Esophagus muscularis mucosa (tissue), 4 donors: ENCODE measurements at regions not wholly inside any gene's neighbourhood (a gene's known extent, or its start where the extent isn't known, plus 50 kb on each side); places are given as distances from the start of the nearest gene placed in this dataset.

Experiments used
- DNase-seq: peaks from one replicate; pipeline ENCODE4 v3.0.0-alpha.2; 2017; ENCODE audit errors: extremely low spot score
- H3K27ac ChIP-seq, 4 donors: fragments of 200-600 bp; sonication (generic); replicated peaks in 1 of 4; 1 replicate in 3 of 4; 2 replicates in 1 of 4; pipeline ENCODE4 v1.5.1; 2016 to 2019; ENCODE audit warnings: mild to moderate bottlenecking in 1 of 4
- H3K27me3 ChIP-seq, 4 donors: fragments of 200-600 bp; sonication (generic); one replicate each; pipeline versions ENCODE4 v1.5.1 to v1.6.0; 2016 to 2019
- H3K36me3 ChIP-seq, 4 donors: fragments of 200-600 bp; sonication (generic); one replicate each; pipeline ENCODE4 v1.5.1; 2016 to 2019
- H3K4me1 ChIP-seq, 4 donors: fragments of 200-600 bp; sonication (generic); one replicate each; pipeline ENCODE4 v1.5.1; 2016 to 2019
- H3K4me3 ChIP-seq, 4 donors: fragments of 200-600 bp; sonication (generic); 1 replicate in 2 of 4; 2 replicates in 2 of 4; pipeline ENCODE4 v1.5.1; 2016 to 2019; ENCODE audit warnings: mild to moderate bottlenecking in 4 of 4, moderate library complexity in 1 of 4
- H3K9me3 ChIP-seq, 4 donors: fragments of 200-600 bp; sonication (generic); 1 replicate in 3 of 4; 2 replicates in 1 of 4; pipeline ENCODE4 v1.5.1; 2016 to 2019
- CTCF ChIP-seq, 3 experiments: fragments of 200-600 bp in 2 of 3; fragments of 450-650 bp in 1 of 3; sonication (generic) in 2 of 3; IDR thresholded peaks; one replicate each; pipeline ENCODE4 v1.5.1; 2017 to 2019; ENCODE audit warnings: antibody characterized with exemption in 3 of 3, mild to moderate bottlenecking in 2 of 3, moderate library complexity in 1 of 3
- EP300 ChIP-seq: sonication (generic); formaldehyde crosslinking; IDR thresholded peaks from one replicate; pipeline ENCODE4 v1.6.1; 2017; ENCODE audit warnings: antibody characterized with exemption
- POLR2A ChIP-seq: fragments of 450-650 bp; IDR thresholded peaks from one replicate; pipeline ENCODE4 v1.6.1; 2017; ENCODE audit warnings: antibody characterized with exemption, moderate library complexity, mild to moderate bottlenecking, low read depth
- POLR2AphosphoS5 ChIP-seq, 2 donors: sonication (generic); formaldehyde crosslinking; IDR thresholded peaks; one replicate each; pipeline ENCODE4 v1.6.1; 2017; ENCODE audit warnings: antibody characterized with exemption in 2 of 2
- WGBS: methylation state at CpG from one replicate; pipeline ENCODE4 v1.1.5; 2018; 5-methylcytosine and 5-hydroxymethylcytosine counted together
- intact Hi-C: fragments of 100-400 bp; cut with DNase I; formaldehyde crosslinking; loops from one replicate; pipeline ENCODE4 v1.15.1; 2023

- no peak overlapping the region for H3K4me3 ChIP-seq
- no peaks in the 10 kb centered on the region for H3K9me3 ChIP-seq
- no peak for DNase-seq
- H3K4me1 ChIP-seq = peaks cover 13 to 25% (median 16%) of the 10 kb centered on the region in 4 donors
- WGBS = 90% methylated on average over 5 of the region's 5 CpGs
- intact Hi-C loops = no loop called here
- TF ChIP-seq CTCF (IDR thresholded peaks at IDR 0.05) (no peak), POLR2AphosphoS5 (IDR thresholded peaks at IDR 0.05) (no peak), POLR2A (no peak), EP300 (no peak)
- H3K27me3 ChIP-seq = peaks cover 0 to 3% (median 0%) of the 10 kb centered on the region in 4 donors
- no peaks in the 10 kb centered on the region for H3K36me3 ChIP-seq
- H3K27ac ChIP-seq = no peak overlapping the region
These were observed 247.3 kb upstream of the BLID start for GRCh38 chr11:122363296-122363695.

GRCh38 chr11:122362381-122362780, 246.4 kb upstream of the BLID start:
- no peak overlapping the region for H3K27ac ChIP-seq
- peaks cover 5 to 16% (median 8%) of the 10 kb centered on the region in 4 donors for H3K4me1 ChIP-seq
- no peak for DNase-seq
- no peak overlapping the region for H3K4me3 ChIP-seq
- no peaks in the 10 kb centered on the region for H3K9me3 ChIP-seq
- intact Hi-C loops = no loop called here
- TF ChIP-seq POLR2A = no peak
- no peak for TF ChIP-seq EP300
- TF ChIP-seq POLR2AphosphoS5 (IDR thresholded peaks at IDR 0.05) = no peak
- no peak for TF ChIP-seq CTCF (IDR thresholded peaks at IDR 0.05)
- H3K36me3 ChIP-seq = no peaks in the 10 kb centered on the region
- WGBS = 100% methylated on average over 2 of the region's 2 CpGs
- peaks cover 0 to 3% (median 0%) of the 10 kb centered on the region in 4 donors for H3K27me3 ChIP-seq

GRCh38 chr11:122360875-122361274, 244.9 kb upstream of the BLID start:
- intact Hi-C loops = no loop called here
- Histone ChIP-seq H3K9me3 (no peaks in the 10 kb centered on the region), H3K27ac (no peak overlapping the region), H3K4me3 (no peak overlapping the region), H3K36me3 (no peaks in the 10 kb centered on the region), H3K27me3 (peaks cover 0 to 3% (median 0%) of the 10 kb centered on the region in 4 donors), H3K4me1 (peaks cover 0 to 7% (median 4%) of the 10 kb centered on the region in 4 donors)
- TF ChIP-seq EP300 = no peak
- peak in 1 of 3 experiments; percentile 10 for TF ChIP-seq CTCF (IDR thresholded peaks at IDR 0.05)
- WGBS = 95% methylated on average over 4 of the region's 4 CpGs
- no peak for DNase-seq

GRCh38 chr11:122359081-122359571, 243.1 kb upstream of the BLID start:
- Histone ChIP-seq H3K36me3 (no peaks in the 10 kb centered on the region), H3K9me3 (no peaks in the 10 kb centered on the region), H3K4me3 (no peak overlapping the region), H3K27me3 (peaks cover 0 to 3% (median 0%) of the 10 kb centered on the region in 4 donors), H3K4me1 (peaks cover 0 to 9% (median 4%) of the 10 kb centered on the region in 4 donors), H3K27ac (no peak overlapping the region)
- intact Hi-C loops = no loop called here
- no peak for TF ChIP-seq POLR2AphosphoS5 (IDR thresholded peaks at IDR 0.05)
- TF ChIP-seq EP300 = no peak
- no peak for TF ChIP-seq POLR2A
- TF ChIP-seq CTCF (IDR thresholded peaks at IDR 0.05) = no peak
- no peak for DNase-seq
- WGBS = 57% methylated on average over 11 of the region's 11 CpGs

- DNase-seq = no peak
- no peak overlapping the region for H3K27ac ChIP-seq
- H3K27me3 ChIP-seq = peaks cover 0 to 3% (median 0%) of the 10 kb centered on the region in 4 donors
- no peak for TF ChIP-seq CTCF (IDR thresholded peaks at IDR 0.05)
- TF ChIP-seq POLR2A = no peak
- TF ChIP-seq POLR2AphosphoS5 (IDR thresholded peaks at IDR 0.05) = no peak
- no peak for TF ChIP-seq EP300
- no peaks in the 10 kb centered on the region for H3K9me3 ChIP-seq
- peaks cover 0 to 16% (median 8%) of the 10 kb centered on the region in 4 donors for H3K4me1 ChIP-seq
- 75% methylated on average over 2 of the region's 2 CpGs for WGBS
- H3K4me3 ChIP-seq = no peak overlapping the region
- no peaks in the 10 kb centered on the region for H3K36me3 ChIP-seq
- intact Hi-C loops = no loop called here
These were observed 242.3 kb upstream of the BLID start for GRCh38 chr11:122358292-122358691.
